SK-N-MC (cell line): ENCODE measurements at regions not wholly inside any gene's neighbourhood (a gene's known extent, or its start where the extent isn't known, plus 50 kb on each side); places are given as distances from the start of the nearest gene placed in this dataset.

Source experiments
- DNase-seq: peaks from one replicate; pipeline ENCODE4 v3.0.0-alpha.2; 2011; ENCODE audit warnings: low read depth, low spot score
- H3K27ac ChIP-seq: fragments of 200-600 bp; sonication (generic); 2 replicates; pipeline ENCODE4 v1.5.1; 2016; ENCODE audit warnings: mixed run types
- H3K36me3 ChIP-seq: fragments of 200-600 bp; sonication (generic); 2 replicates; pipeline ENCODE4 v1.6.1; 2017; ENCODE audit warnings: antibody characterized with exemption, low read length, mixed read lengths; ENCODE audit not compliant: insufficient read depth
- H3K4me3 ChIP-seq: fragments of 200-600 bp; sonication (generic); 2 replicates; pipeline ENCODE4 v1.5.1; 2016
- H3K9ac ChIP-seq: fragments of 200-600 bp; sonication (generic); 2 replicates; pipeline ENCODE4 v1.8.0; 2017; ENCODE audit warnings: mixed run types, mixed read lengths; ENCODE audit not compliant: insufficient read length
- H3K9me3 ChIP-seq: fragments of 200-600 bp; sonication (generic); 2 replicates; pipeline ENCODE4 v1.6.1; 2017; ENCODE audit warnings: low read depth, mild to moderate bottlenecking, antibody characterized with exemption, low read length, moderate library complexity, mixed read lengths
- EZH2 ChIP-seq: fragments of 200-600 bp; sonication (generic); IDR thresholded peaks from one replicate; pipeline ENCODE4 v1.6.1; 2017; ENCODE audit warnings: antibody characterized with exemption
- FOXP2 ChIP-seq: optimal IDR thresholded peaks from 2 replicates; pipeline ENCODE3; 2011; ENCODE audit warnings: mild to moderate bottlenecking, moderate library complexity; ENCODE audit not compliant: insufficient read depth; ENCODE audit errors: extremely low read length, control extremely low read depth
- POLR2AphosphoS5 ChIP-seq: IDR thresholded peaks from 2 replicates; pipeline ENCODE4 v1.6.1; 2012; ENCODE audit warnings: mild to moderate bottlenecking, low read depth, low read length, borderline replicate concordance

DNA sequence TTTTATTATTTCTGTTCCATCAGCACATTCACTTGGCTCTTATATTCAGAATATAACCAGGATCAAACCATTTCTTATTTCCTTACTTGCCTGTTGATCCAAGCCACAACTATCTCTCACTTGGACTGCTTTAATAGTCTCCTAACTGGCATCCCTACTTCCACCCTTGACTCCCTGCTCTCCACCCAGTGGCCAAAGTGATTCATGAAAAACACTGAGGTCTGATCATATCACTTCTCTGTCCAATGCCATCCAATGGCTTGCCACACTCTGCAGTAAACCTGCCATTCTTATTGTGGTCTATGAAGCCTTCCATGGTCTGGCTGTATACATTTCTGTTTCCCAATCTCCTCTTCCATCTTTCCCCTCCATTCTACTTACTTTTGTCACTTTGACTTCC, 576.1 kb downstream of the PDCD6IP start:
- Histone ChIP-seq H3K27ac (no peak overlapping the region), H3K4me3 (no peak overlapping the region), H3K36me3 (no peaks in the 10 kb centered on the region), H3K9me3 (no peaks in the 10 kb centered on the region), H3K9ac (no peak overlapping the region)
- TF ChIP-seq POLR2AphosphoS5 (no peak), EZH2 (no peak), FOXP2 (no peak)
- no peak for DNase-seq

- no peak overlapping the region for H3K27ac ChIP-seq
- no peaks in the 10 kb centered on the region for H3K9me3 ChIP-seq
- no peak for DNase-seq
- no peak overlapping the region for H3K9ac ChIP-seq
- no peak overlapping the region for H3K4me3 ChIP-seq
- H3K36me3 ChIP-seq, result no peaks in the 10 kb centered on the region
- no peak for TF ChIP-seq FOXP2
- TF ChIP-seq EZH2, result no peak
- TF ChIP-seq POLR2AphosphoS5, result no peak
Measured at GRCh38 chr3:34376691-34377090, 578.3 kb downstream of the PDCD6IP start.

GRCh38 chr3:34377961-34378360, 579.5 kb downstream of the PDCD6IP start:
- H3K9ac ChIP-seq, result no peak overlapping the region
- H3K36me3 ChIP-seq, result no peaks in the 10 kb centered on the region
- DNase-seq, result no peak
- H3K4me3 ChIP-seq, result no peak overlapping the region
- H3K27ac ChIP-seq, result no peak overlapping the region
- H3K9me3 ChIP-seq, result no peaks in the 10 kb centered on the region
- TF ChIP-seq POLR2AphosphoS5 (no peak), EZH2 (no peak)

DNA sequence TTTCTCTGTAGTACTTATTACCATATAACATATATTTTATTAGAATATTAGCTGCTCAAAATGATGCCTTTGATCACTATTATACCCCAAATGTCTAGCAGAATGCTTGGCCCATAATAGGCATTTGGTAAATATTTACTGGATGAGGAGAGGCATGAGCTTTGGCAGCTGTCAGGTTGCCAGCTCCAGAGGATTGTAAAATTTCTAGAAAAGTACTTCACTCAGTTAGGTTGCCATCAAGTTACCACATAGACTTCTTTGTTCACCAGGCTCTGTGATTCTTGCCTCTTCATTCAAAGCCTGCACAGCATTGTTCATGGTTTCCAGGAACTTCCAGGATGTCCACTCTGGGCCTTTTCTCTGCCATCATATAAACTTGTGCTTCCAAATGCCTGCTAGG, 582.8 kb downstream of the PDCD6IP start:
- H3K36me3 ChIP-seq, result no peaks in the 10 kb centered on the region
- H3K9me3 ChIP-seq, result no peaks in the 10 kb centered on the region
- TF ChIP-seq FOXP2 (no peak), EZH2 (no peak), POLR2AphosphoS5 (no peak)
- no peak overlapping the region for H3K9ac ChIP-seq
- H3K4me3 ChIP-seq, result no peak overlapping the region
- no peak overlapping the region for H3K27ac ChIP-seq
- no peak for DNase-seq

GRCh38 chr3:34382859-34383258, 584.4 kb downstream of the PDCD6IP start:
- H3K36me3 ChIP-seq, result no peaks in the 10 kb centered on the region
- no peak overlapping the region for H3K27ac ChIP-seq
- H3K4me3 ChIP-seq, result no peak overlapping the region
- H3K9ac ChIP-seq, result no peak overlapping the region
- TF ChIP-seq EZH2, result no peak
- TF ChIP-seq FOXP2, result no peak
- no peak for TF ChIP-seq POLR2AphosphoS5
- H3K9me3 ChIP-seq, result no peaks in the 10 kb centered on the region
- DNase-seq, result no peak

DNA sequence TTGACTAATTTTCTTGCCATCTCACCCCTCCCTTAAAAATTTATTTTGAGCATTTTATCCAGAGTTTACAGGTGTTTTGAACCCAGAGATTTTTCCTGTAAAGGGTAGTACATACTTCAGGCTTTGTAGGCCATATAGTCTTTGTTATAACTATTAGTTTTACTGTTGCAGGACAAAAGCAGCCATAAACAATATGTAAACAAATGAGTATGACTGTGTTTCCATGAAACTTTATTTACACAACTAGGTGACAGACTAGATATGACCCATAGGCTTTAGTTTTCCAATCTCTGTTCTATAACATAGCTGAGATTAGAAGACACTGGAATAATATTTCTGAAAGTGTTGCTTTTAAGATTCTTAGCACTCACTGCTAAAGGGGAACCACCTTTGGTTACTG, 587.9 kb downstream of the PDCD6IP start:
- Histone ChIP-seq H3K36me3 (no peaks in the 10 kb centered on the region), H3K9me3 (no peaks in the 10 kb centered on the region), H3K9ac (no peak overlapping the region), H3K4me3 (no peak overlapping the region), H3K27ac (no peak overlapping the region)
- no peak for DNase-seq
- no peak for TF ChIP-seq POLR2AphosphoS5
- TF ChIP-seq EZH2, result no peak
- TF ChIP-seq FOXP2, result no peak

DNA sequence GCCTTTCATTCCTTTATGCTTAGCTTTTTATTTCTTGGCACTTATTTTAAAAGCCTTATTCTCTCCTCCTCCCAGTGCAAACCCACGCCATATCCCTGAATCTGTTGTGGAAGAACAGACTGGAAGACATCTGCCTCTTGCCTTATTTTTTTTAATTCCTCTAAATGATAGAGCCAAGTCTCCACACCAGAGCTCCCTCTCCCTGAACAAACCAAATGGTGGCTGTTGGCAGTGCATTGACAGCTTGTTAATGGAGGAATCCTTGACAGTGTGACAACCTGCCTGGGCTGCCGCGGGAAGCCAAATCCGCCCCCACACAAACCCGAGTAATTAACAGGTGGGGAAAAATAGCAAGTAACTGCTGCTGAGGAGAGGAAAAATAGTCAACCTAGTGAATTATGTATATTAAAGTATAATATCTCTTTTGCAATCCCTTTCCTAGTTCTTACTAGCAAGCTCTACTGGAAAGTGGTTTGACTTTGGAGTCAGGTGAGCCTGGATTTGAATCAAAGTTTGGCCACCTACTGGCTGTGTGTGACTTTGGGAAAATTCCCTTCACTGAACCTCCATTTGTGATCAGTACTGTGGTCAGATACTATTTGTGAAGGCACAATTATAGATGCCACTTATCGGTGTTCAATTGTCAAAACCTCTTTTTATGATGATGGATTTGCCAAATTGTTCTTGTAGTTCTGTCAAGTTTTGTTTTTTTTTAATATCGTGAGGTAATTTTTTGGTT, 589.6 kb downstream of the PDCD6IP start:
- Histone ChIP-seq H3K9ac (no peak overlapping the region), H3K9me3 (no peaks in the 10 kb centered on the region), H3K36me3 (no peaks in the 10 kb centered on the region), H3K4me3 (no peak overlapping the region), H3K27ac (no peak overlapping the region)
- DNase-seq, result no peak
- TF ChIP-seq EZH2 (no peak), POLR2AphosphoS5 (no peak), FOXP2 (no peak)

- H3K27ac ChIP-seq, result no peak overlapping the region
- no peak overlapping the region for H3K4me3 ChIP-seq
- H3K9me3 ChIP-seq, result no peaks in the 10 kb centered on the region
- H3K36me3 ChIP-seq, result no peaks in the 10 kb centered on the region
- TF ChIP-seq FOXP2 (no peak), POLR2AphosphoS5 (no peak), EZH2 (no peak)
- no peak for DNase-seq
- no peak overlapping the region for H3K9ac ChIP-seq
Measured at GRCh38 chr3:34388830-34389229, 590.4 kb downstream of the PDCD6IP start.
